HG02885 (cell line): ENCODE measurements at regions not wholly inside any gene's neighbourhood (a gene's known extent, or its start where the extent isn't known, plus 50 kb on each side); places are given as distances from the start of the nearest gene placed in this dataset.
A peak's percentile ranks its signal among the peaks of the same experiment; 100 is the strongest.
"Not testable (repeated sequence)": the region's sequence is repeated elsewhere in the genome, so short reads cannot be mapped to it uniquely, and the experiment has no call there.

Experiments used
- ATAC-seq: cut with Tn5 transposase; IDR thresholded peaks from one replicate; pipeline ENCODE4 v1.9.1; 2021; ENCODE audit warnings: mild to moderate bottlenecking; ENCODE audit not compliant: unreplicated experiment, poor library complexity

DNA sequence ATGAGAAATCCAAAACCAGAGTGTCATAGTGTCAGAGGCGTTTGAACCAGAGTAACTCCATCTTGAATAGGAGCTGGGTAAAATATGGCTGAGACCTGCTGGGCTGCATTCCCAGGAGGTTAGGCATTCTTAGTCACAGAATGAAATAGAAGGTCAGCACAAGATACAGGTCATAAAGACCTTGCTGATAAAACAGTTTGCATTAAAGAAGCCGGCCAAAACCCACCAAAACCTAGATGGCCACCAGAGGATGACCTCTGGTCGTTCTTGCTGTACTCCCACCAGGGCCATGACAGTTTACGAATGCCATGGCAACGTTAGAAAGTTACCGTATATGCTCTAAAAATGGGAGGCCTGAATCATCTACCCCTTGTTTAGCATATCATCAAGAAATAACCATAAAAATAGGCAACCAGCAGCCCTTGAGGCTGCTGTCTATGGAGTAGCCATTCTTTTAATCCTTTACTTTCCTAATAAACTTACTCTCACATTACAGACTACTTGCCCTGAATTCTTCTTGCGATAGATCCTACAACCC, 67.1 kb upstream of the NANOS1 start:
- ATAC-seq: not testable (repeated sequence)

DNA sequence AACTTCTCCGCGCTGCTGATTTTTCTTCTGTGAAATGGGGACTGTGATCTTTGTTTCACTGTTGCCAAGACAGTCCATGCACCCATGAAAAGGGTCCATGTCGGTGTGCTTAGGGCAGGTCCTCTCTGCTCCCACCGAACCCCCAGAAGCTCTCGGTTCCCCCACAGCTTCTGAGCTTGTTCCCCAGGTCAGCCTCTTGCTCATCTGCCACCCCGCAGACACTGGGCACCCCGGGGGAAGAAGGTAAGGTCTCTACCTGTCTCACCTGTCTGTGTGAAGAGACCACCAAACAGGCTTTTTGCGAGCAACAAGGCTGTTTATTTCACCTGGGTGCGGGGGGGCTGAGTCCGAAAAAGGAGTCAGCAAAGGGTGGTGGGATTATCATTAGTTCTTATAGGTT, 66.2 kb upstream of the NANOS1 start:
- ATAC-seq: no peak

DNA sequence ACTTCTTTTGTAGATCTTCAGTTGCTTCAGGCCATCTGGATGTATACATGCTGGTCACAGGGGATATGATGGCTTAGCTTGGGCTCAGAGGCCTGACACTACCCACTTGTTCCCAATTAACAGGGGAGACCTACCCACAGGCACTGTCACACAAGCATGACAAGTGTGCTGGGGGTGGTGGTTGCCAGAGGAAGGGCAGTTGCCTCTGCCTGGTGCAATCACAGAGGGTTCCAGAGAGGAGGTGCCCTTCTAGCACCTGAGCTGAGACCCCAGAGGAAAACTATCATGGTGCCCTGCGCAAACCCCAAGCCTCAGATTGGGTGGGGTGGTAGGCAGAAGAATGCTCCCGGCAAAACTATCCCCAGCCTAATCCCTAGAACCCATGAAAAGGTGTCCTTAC, 65.6 kb upstream of the NANOS1 start:
- ATAC-seq: no peak

DNA sequence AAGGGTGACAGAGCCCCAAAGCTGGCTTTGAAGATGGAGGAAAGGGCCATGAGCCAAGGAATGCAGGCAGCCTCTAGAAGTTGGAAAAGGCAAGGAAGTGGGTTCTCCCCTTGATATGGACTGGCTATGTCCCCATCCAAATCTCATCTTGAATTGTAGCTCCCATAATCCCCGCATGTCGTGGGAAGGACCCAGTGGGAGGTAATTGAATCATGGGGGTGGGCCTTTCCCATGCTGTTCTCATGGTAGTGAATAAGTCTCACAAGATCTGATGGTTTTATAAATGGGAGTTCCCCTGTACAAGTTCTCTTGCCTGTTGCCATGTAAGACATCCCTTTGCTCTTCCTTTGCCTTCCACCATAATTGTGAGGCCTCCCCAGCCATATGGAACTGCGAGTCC, 65.0 kb upstream of the NANOS1 start:
- ATAC-seq: not testable (repeated sequence)

DNA sequence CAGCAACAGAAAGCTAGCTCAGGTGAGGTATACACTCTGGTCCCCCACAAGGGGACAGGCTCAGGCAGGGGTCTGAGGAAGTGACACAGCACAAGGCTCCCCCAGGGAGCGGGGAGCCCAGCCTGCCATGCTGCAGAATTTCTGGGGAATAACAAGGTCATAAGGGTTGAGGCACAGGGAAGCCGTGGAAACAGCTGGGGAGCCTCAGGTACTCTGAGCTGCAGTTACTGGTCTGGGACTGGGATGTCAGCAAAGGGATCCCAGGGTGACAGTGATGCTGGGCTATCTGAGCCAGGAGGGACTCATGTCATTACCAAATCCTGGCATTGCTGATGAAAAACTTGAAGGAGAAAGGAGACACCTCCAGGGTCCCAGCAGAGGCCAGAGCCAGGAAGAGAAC, 64.4 kb upstream of the NANOS1 start:
- no peak for ATAC-seq

DNA sequence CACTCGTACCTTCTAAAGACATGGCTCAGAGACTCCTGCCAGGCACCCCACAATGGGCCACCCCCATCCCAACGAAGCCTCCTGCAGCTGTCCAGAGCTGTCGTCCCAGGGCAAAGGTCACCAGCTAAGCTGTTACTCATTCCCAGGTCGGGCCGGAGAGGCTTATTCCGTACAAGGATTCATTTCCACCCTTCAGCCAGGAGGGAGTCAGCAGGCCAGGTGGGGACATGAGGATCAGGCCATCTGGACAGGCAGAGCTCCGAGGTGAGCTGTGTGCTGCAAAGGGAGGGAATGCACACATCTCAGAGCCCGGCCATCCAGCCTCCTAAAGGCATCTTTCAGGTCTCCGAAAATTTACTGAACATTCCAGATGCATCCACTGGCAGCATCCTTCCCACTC, 63.9 kb upstream of the NANOS1 start:
- no peak for ATAC-seq

DNA sequence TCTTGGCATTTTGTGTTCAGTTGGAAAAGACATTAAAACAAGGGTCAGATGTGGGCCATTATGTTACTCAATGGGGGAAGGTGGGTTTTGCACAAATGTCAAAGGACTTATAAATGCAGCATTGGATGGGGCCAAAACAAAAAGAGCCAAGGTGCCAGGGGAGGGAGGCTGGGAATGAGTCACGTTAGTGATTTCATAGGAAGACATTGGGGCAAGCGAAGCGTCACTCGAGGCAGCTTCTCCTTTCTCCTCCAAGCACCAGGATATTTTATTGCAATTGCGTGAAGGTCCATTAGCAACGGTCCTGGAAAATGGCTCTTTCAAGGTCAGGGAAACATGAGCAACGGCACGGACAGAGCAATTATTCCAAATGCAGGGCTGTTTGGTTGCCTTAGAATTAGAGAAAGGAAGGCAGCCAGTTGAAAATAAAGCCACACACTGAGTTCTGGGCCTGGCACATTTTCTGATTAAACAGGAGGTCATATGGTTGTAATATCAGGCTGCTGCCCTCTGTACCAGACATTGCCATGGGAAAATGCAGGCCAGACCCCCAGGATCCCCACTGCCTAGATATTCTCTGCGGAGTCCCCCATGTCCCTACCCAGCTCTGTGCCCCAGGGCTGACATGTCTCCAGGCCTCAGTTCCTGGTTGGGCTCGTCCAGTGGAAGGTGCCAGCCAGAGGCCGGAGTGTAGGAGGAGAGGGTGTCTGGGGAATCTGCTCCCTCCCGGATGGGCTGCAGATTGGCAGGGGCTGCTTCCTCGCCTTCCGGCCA, 63.3 kb upstream of the NANOS1 start:
- ATAC-seq: no peak

DNA sequence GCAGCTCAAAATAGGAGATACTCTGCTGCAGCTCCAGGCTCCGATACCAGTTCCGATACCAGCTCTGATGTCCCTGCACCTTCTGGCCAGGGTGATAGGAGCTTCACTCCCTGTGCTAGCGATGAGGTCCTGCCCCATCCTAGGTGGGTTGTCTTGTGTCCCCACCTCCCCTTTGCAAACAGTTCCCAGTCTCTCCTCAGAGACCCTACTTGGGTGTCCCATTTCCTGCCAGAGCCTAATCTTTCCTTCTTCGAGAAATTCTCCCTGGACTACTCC, 62.7 kb upstream of the NANOS1 start:
- no peak for ATAC-seq

DNA sequence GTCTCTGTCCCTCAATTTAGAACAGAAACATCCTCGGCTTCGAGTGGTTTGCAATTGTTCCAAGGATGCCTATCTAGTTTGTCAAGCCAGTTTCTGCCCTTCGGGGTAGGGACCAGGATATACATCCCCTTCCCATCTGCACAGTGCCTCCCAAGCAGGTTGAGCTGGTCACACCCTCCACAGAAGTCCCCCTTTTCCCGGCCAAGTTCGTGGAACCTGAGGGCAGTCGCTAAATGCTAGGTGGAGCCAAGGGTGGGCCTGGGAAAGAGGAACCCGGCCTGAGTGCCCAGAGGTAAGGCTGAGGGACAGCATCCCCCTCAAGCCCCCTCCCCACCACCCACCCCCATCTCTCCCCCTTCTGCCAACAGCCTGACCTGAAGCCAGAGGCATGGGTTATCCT, 62.4 kb upstream of the NANOS1 start:
- ATAC-seq: no peak

DNA sequence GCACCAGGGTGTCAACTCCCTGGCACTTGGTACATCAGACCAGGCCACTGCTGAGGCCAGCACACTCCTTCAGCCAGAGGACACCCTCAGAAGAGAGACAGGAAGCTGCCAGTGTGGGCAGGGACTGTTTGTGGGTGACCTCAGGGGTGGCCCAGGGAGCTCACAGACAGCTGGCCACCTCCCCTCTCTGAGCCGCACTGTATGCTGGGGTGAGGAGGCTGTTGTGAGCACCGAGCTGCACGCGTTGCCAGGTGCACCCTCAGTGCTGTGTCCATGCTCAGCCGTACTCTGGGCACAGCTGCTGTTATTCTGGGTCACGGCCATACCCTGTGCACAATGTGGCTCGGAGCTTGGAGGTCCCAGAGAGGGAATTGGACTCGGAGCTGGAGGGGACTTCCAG, 61.5 kb upstream of the NANOS1 start:
- no peak for ATAC-seq

DNA sequence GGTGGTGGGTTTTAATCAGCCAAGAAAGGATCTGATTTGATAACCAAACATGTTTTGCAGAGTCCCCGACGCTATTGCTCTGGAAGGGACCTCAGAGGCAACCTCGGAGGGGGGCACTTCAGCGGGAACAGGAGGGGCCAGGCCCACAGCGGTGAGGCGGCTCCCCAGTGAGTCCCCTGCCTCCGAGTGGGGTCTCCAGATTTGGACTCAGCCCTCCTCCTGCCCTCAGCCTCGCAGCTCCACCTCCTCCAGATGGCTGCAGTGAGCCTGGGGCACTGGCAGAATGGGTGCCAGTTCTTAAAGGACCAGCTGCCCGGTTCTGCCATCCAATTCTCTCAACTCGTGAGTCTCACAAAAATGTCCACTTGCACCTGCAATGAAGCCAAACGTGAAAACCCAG, 61.0 kb upstream of the NANOS1 start:
- ATAC-seq: no peak

DNA sequence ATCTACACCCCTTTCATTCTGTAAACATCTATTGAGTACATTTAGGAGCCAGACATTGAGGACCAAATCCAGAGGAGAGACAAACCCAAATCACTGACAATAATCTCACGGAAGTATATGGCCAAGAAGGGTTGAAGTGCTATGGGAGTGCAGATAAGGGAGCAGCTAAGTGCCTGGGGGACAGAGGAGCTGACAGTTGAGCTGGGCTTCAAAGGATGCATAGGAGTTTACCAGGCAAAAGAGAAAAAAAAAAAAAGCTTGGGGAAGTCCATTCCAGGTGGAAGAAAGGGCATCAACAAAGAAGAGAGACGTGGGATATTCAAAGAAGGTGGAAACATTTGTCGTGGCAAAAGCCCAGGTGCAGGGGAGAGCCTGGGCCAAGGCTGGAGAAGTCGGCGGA, 60.5 kb upstream of the NANOS1 start:
- no peak for ATAC-seq

DNA sequence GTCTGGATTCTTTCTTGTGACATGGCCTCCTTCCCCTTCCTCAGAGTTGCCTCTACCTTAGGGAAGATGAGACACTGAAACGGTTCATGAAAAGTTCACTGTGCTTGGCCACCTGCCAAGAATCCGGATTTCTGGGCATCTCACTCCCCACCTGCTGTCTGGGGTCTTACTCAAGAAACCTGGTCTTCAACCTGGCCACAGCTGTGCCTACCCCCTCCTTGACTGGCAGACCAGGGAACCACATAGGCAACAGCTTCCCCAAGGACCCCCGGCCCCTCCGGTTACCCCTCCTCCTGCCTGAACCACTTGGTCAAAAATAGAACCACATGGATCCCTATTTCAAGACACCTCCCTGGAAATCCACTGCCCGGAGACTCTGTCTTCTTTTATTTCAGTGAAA, 58.7 kb upstream of the NANOS1 start:
- no peak for ATAC-seq

DNA sequence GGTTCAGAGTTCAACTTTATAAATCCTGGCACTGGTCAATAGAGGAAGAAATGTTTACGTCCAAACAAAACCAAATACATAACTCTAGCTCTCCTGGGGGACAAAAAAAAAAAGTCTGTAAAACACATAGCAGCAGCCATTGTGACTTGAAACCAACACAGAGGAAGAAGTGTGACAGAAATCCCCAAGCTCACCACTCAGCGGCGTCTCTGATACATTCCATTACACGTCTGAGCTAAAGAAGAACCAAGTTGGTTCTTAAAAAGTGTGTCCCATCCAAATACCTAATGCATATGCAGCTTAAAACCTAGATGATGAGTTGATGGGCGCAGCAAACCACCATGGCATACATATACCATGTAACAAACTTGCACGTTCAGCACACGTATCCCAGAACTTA, 58.3 kb upstream of the NANOS1 start:
- ATAC-seq: peak; percentile 53

DNA sequence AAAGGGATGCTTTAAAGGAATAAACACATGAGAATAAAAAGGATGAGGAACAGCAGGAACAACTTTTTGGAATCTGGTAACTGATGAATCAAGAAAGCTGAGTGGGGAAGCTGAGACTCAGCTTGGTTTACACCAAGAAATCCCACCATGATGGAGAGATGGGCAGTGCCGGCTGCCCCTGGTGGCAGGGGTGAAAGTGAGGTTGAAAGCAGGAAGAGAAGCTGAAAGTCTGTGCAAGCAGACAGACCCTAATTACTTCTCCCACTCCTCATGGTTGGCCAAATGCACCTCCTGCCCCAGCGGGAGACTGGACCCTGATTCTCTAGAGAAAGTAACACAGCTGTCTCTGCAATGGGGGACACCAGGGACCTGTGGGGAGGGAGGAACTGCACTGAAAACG, 57.6 kb upstream of the NANOS1 start:
- ATAC-seq: no peak

DNA sequence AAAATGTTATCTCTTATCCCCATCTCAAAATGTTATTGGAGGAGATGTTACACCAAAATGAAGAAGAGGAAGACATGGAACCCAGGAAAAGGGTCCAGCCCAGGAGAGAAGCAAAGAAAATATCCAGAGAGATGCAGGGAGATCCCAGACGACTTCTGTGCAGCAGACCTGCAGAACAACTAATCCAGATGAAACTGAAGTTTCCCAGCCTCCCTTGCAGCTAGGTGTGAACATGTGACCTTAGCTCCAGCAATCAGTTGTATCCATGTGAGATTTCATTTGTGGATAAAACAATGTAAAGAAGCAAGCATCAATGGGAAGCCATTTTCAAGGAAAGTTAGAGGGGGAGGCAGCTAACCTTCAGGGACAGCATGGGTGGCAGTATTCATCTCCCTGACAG, 55.8 kb upstream of the NANOS1 start:
- ATAC-seq: no peak

DNA sequence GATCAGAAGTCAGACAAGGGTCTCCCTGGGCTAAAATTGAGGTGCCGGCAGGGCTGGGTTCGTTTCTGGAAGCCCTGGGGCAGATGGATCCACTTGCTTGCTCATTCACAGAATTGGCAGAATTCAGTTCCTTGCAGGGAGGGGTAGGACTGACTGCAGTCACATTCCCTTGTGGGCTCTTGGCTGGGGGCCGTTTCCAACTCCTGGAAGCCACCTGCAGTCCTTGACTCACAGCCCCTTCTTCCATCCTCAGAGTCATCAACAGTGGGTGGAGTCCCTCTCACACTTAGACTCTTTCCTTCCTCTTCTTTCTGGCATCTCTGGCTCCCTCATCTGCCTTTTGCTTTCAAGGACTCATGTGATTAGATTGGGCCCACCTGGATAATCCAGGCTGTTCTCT, 54.6 kb upstream of the NANOS1 start:
- no peak for ATAC-seq

DNA sequence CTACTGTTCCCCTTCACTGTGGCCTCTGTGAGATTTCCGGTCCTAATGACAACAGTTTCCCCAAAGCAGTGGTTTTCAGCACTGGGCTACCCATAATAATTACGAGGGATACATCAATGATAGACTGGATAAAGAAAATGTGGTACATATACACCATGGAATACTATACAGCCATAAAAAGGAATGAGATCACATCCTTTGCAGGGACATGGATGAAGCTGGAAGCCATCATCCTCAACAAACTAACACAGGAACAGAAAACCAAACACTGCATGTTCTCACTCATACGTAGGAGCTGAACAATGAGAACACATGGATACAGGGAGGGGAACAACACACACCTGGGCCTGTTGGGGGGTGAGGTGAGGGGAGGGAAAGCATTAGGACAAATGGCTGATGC, 53.3 kb upstream of the NANOS1 start:
- not testable (repeated sequence) for ATAC-seq

DNA sequence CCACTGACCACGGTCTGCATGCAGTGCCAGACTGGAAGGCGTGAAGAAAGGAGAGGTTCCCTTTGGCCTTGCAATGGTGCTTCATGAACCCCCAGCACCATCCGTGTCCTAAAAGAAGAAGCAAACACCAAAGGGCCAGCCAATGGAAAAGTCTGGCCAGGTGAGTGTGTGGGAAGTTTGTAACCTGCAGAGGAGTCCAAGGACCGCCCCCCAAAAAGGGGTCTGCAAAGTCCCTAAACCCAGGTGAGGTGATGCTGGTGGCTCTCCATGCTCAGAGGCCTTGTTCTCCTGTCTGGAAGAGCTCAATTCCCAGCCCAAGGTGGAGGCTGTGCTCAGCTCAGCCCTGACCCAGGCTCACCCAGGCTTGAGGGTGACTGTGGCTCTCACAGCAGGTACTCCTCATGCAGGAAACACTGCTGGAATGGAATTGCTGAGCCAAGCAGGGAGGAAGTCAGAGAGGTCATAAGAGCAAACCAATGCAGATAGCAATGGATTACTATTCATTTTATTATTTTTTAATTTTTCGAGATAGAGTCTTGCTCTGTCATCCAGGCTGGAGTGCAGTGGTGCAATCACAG, 52.4 kb upstream of the NANOS1 start:
- no peak for ATAC-seq

DNA sequence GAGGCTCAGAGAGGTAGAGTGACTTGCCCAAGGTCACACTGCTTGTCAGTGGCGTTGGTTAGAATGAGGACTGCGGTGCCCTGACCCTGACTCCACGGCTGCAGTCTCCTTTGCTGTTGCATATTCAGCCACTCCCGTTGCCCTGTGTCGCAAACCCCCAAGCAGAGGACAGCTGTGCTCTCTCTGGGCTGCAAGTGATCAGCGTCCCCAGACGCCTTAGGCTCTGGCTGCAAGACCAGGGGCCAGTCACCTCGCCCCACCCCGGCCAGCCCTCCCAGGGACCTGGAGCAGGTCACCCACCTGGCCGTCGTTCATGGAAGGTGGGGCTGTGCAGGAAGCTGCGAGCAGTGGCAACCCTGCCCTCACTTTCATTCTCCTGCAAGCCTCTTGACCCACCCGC, 51.7 kb upstream of the NANOS1 start:
- no peak for ATAC-seq

DNA sequence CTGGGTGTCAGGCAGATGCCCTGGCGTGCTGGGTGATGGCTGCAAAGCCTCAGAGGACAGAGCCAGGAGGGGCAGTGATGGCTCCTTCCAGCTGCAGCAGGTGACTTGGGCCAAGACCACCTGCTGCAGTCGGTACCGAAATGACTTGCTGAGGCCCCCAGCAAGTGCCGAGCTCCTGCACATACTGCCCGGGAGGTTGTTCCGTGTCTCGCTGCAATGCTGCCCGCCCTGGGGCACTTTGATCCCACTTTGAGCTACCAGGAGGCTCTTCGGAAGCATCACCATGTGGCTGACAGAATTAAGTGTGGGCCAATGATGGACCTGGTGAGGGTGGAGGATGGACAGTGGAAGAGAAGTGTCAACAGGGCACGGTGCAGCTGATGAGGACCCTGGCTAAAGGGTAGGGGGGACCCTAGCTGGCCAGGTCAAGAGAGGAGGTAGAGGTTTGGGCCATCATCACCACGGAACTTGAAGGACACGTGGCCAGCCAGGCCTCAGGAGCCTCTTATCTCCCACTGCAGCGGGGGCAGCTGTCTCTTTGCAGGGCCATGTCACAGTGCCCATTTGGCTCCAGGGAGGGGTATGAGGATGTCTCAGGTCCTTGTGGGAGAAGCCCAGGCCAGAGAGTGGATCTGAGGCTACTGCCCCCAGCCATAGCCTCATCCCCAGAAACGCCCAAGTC, 51.1 kb upstream of the NANOS1 start:
- no peak for ATAC-seq

DNA sequence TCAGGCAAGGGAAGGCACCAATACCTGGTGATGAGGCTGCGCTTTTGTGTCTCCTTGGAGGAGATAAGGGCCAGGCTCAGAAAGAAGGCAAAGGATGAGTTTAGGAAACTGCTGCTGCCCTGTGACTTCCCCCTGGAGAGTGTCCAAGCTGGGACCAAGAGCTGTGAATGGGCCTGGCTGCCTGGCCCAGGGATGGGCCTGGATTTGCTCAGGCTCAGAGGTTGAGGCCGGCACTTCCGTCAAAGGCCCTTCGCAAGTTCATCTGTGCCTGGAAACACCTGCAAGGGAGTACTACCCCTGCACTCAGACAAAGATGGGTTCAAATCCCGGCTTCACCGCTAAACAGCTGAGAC, 50.5 kb upstream of the NANOS1 start:
- no peak for ATAC-seq
